ENCODE measurements at regions not wholly inside any gene's neighbourhood (a gene's known extent, or its start where the extent isn't known, plus 50 kb on each side); places are given as distances from the start of the nearest gene placed in this dataset.

GRCh38 chr5:73250645-73251044, 77.7 kb downstream of the TMEM174 start:
- TF ChIP-seq EZH2phosphoT487 (IDR thresholded peaks at IDR 0.05; ENCODE audit: borderline replicate concordance, low read length): no peak
- no peak for TF ChIP-seq CTCF (IDR thresholded peaks at IDR 0.05; ENCODE audit: low read depth, low read length, poor library complexity, severe bottlenecking)
